Sigmoid colon (tissue), 6 donors: ENCODE measurements at regions not wholly inside any gene's neighbourhood (a gene's known extent, or its start where the extent isn't known, plus 50 kb on each side); places are given as distances from the start of the nearest gene placed in this dataset.

ENCODE experiments used
- DNase-seq: peaks from one replicate; pipeline ENCODE4 v3.0.0-alpha.2; 2019
- H3K27ac ChIP-seq, 4 donors: fragments of 200-600 bp; sonication (generic); one replicate each; pipeline ENCODE4 v1.5.1; 2016 to 2019; ENCODE audit warnings: mild to moderate bottlenecking in 1 of 4
- H3K27me3 ChIP-seq, 3 donors: fragments of 200-600 bp; sonication (generic); one replicate each; pipeline ENCODE4 v1.5.1; 2019; ENCODE audit warnings: mild to moderate bottlenecking in 1 of 3
- H3K36me3 ChIP-seq, 4 donors: fragments of 200-600 bp; sonication (generic); one replicate each; pipeline ENCODE4 v1.5.1; 2016 to 2019
- H3K4me1 ChIP-seq, 4 donors: fragments of 200-600 bp; sonication (generic); one replicate each; pipeline ENCODE4 v1.5.1; 2017 to 2019
- H3K4me3 ChIP-seq, 4 donors: fragments of 200-600 bp; sonication (generic); one replicate each; pipeline ENCODE4 v1.5.1; 2017 to 2019; ENCODE audit warnings: mild to moderate bottlenecking in 2 of 4, moderate library complexity in 1 of 4
- H3K9me3 ChIP-seq, 4 donors: fragments of 200-600 bp in 3 of 4; sonication (generic) in 3 of 4; one replicate each; pipeline versions ENCODE4 v1.5.1 to v1.6.1; 2013 to 2019
- EP300 ChIP-seq, 4 donors: sonication (generic); formaldehyde crosslinking; IDR thresholded peaks; one replicate each; pipeline ENCODE4 v1.6.1; 2017; ENCODE audit warnings: antibody characterized with exemption in 4 of 4
- POLR2A ChIP-seq, 2 donors: fragments of 450-650 bp; IDR thresholded peaks; one replicate each; pipeline ENCODE4 v1.6.1; 2016; ENCODE audit warnings: antibody characterized with exemption in 2 of 2, mild to moderate bottlenecking in 2 of 2, moderate library complexity in 2 of 2
- POLR2AphosphoS5 ChIP-seq, 4 donors: sonication (generic); formaldehyde crosslinking; IDR thresholded peaks; one replicate each; pipeline ENCODE4 v1.6.1; 2017; ENCODE audit warnings: antibody characterized with exemption in 4 of 4
- WGBS, 2 donors: extraction: QIAGEN DNeasy Blood & Tissue Kit; methylation state at CpG; one replicate each; pipeline ENCODE4 v1.1.7; 2013; 5-methylcytosine and 5-hydroxymethylcytosine counted together
- intact Hi-C: fragments of 100-400 bp; cut with DNase I; formaldehyde crosslinking; loops from one replicate; pipeline ENCODE4 v1.15.1; 2023
- TF ChIP-seq, protein P1 (sequence below), 4 experiments: fragments of 450-650 bp in 3 of 4; fragments of 200-600 bp in 1 of 4; IDR thresholded peaks; one replicate each; pipeline ENCODE4 v1.5.1; 2016 to 2019; ENCODE audit warnings: antibody characterized with exemption in 4 of 4, mild to moderate bottlenecking in 3 of 4, moderate library complexity in 2 of 4
- donor health status: healthy with polysubstance abuse.
- donor health status: healthy.

DNA sequence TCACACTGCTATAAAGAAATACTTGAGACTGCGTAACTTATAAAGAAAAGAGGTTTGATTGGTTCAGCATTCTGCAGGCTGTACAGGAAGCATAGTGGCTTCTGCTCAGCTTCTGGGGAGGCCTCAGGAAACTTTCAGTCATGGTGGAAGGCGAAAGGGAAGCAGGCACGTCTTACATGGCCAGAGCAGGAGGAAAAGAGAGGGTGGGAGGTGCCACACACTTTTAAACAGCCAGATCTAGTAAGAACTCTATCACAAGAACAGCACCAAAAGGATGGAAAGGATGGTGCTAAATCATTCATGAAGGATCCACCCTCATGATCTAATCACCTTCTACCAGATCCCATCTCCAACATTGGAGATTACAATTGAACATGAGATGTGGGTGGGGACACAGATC lies 145.5 kb upstream of the OSR1 start:
- 84 to 87% methylated on average over 3 of the region's 3 CpGs for WGBS, 2 donors
- intact Hi-C loops = no loop called here
- Histone ChIP-seq H3K27ac (no peak overlapping the region), H3K36me3 (no peaks in the 10 kb centered on the region), H3K4me1 (peaks cover 0 to 13% (median 6%) of the 10 kb centered on the region in 4 donors), H3K4me3 (no peak overlapping the region), H3K9me3 (no peaks in the 10 kb centered on the region), H3K27me3 (no peaks in the 10 kb centered on the region)
- no peak for DNase-seq
- no peak for TF ChIP-seq EP300 (IDR thresholded peaks at IDR 0.05)
- TF ChIP-seq POLR2AphosphoS5 (IDR thresholded peaks at IDR 0.05) = no peak

DNA sequence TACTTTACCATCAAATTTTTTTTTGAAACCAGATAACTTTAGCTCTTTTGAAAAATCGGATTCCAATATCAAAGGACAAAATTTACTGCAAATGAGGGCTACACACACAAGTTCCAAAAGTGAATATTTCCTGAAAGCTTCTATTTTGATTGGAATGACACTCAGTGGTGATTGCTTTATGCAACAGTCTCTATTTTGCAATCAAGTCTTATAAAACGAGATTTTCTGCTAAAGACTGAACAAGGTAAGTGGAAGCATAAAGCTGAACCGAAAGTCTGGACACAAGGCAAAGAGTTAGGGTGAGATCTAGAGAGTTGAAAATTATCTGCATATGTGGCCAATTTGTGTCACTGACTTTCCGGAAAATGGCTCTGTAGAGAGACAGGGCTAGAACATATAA lies 145.0 kb upstream of the OSR1 start:
- 89 to 92% methylated on average over 4 of the region's 4 CpGs for WGBS, 2 donors
- Histone ChIP-seq H3K9me3 (no peaks in the 10 kb centered on the region), H3K27me3 (no peaks in the 10 kb centered on the region), H3K27ac (no peak overlapping the region), H3K4me1 (peaks cover 0 to 13% (median 6%) of the 10 kb centered on the region in 4 donors), H3K36me3 (no peaks in the 10 kb centered on the region), H3K4me3 (no peak overlapping the region)
- no peak for DNase-seq
- intact Hi-C loops = no loop called here
- TF ChIP-seq, protein P1, sequence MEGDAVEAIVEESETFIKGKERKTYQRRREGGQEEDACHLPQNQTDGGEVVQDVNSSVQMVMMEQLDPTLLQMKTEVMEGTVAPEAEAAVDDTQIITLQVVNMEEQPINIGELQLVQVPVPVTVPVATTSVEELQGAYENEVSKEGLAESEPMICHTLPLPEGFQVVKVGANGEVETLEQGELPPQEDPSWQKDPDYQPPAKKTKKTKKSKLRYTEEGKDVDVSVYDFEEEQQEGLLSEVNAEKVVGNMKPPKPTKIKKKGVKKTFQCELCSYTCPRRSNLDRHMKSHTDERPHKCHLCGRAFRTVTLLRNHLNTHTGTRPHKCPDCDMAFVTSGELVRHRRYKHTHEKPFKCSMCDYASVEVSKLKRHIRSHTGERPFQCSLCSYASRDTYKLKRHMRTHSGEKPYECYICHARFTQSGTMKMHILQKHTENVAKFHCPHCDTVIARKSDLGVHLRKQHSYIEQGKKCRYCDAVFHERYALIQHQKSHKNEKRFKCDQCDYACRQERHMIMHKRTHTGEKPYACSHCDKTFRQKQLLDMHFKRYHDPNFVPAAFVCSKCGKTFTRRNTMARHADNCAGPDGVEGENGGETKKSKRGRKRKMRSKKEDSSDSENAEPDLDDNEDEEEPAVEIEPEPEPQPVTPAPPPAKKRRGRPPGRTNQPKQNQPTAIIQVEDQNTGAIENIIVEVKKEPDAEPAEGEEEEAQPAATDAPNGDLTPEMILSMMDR (IDR thresholded peaks at IDR 0.05) = no peak
- no peak for TF ChIP-seq POLR2A (IDR thresholded peaks at IDR 0.05)

DNA sequence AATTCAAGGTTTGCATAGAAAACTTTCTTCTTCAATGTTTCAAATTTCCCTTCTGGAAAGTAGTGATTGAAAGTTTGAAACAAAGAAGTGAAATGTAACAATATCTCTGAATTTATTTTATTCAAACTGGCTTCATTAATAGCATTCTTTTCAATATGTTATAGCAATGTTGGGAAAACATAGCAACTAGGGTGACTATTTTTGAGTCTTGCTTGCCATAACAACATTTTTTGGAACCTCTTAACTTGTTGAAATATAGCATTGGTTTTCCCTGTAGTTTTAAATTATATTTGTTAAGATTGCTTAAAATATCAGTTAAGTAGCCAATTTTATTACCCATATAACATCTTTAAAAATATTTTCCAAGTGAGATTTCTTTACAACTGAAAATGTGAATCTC lies 141.7 kb upstream of the OSR1 start:
- Histone ChIP-seq H3K4me1 (peaks cover 0 to 13% (median 5%) of the 10 kb centered on the region in 4 donors), H3K36me3 (no peaks in the 10 kb centered on the region), H3K4me3 (no peak overlapping the region), H3K27me3 (no peaks in the 10 kb centered on the region), H3K27ac (no peak overlapping the region), H3K9me3 (no peaks in the 10 kb centered on the region)
- TF ChIP-seq POLR2AphosphoS5 (IDR thresholded peaks at IDR 0.05) (no peak), POLR2A (IDR thresholded peaks at IDR 0.05) (no peak), EP300 (IDR thresholded peaks at IDR 0.05) (no peak)
- TF ChIP-seq, protein P1 (IDR thresholded peaks at IDR 0.05) = no peak
- DNase-seq = no peak
- intact Hi-C loops = no loop called here

DNA sequence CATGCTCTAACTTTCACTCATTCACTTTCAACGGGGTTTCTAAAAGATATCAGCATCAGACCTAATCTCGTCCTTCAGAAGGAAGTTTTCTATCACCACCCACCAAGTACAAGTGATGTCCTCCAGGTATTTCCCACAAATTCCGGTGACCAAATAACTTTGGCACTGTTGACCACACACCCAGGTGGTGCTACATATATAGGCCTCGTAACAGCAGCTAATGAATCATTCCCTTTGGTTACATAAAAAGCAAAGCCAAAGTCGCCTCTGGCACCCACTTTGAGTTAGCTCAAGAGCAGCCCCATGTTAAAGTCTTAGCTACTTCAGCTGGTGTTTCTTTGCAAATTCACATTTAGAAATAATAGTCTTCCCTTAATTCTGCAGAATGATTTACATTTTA lies 138.2 kb upstream of the OSR1 start:
- 78 to 79% methylated on average over 5 of the region's 5 CpGs for WGBS, 2 donors
- TF ChIP-seq POLR2A (IDR thresholded peaks at IDR 0.05) (no peak), EP300 (IDR thresholded peaks at IDR 0.05) (no peak)
- TF ChIP-seq, protein P1 (IDR thresholded peaks at IDR 0.05) = no peak
- no peaks in the 10 kb centered on the region for H3K36me3 ChIP-seq
- H3K4me3 ChIP-seq = no peak overlapping the region
- intact Hi-C loops = no loop called here
- H3K4me1 ChIP-seq = no peaks in the 10 kb centered on the region
- no peaks in the 10 kb centered on the region for H3K27me3 ChIP-seq
- no peak overlapping the region for H3K27ac ChIP-seq
- H3K9me3 ChIP-seq = no peaks in the 10 kb centered on the region
- no peak for DNase-seq

DNA sequence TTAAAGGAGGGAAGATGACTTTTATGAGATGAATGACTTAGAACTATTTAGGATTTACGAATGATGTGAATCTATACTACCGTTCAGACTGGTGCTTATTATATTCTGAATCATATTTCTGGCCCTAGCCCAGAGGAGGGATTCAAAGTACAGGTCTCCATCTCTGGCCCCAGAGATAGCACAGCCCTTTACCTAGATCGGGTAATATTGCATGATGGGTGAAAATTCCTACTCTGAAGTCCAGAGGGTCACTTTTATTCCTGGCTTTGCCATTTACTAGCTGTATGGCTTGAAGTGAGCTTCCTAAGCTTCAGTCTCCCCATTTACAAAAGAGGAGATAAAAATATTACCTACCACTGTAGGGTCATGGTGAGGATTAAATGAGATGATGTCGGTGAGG lies 135.8 kb upstream of the OSR1 start:
- 76 to 82% methylated on average over 4 of the region's 4 CpGs for WGBS, 2 donors
- Histone ChIP-seq H3K4me1 (peaks cover 0 to 21% (median 15%) of the 10 kb centered on the region in 4 donors), H3K27me3 (no peaks in the 10 kb centered on the region), H3K4me3 (no peak overlapping the region), H3K9me3 (no peaks in the 10 kb centered on the region), H3K27ac (no peak overlapping the region), H3K36me3 (no peaks in the 10 kb centered on the region)
- intact Hi-C loops = no loop called here
- TF ChIP-seq POLR2AphosphoS5 (IDR thresholded peaks at IDR 0.05) = no peak
- TF ChIP-seq EP300 (IDR thresholded peaks at IDR 0.05) = no peak
- TF ChIP-seq, protein P1 (IDR thresholded peaks at IDR 0.05) = no peak
- TF ChIP-seq POLR2A (IDR thresholded peaks at IDR 0.05) = no peak
- DNase-seq = no peak
